GF-D8 (cell line): ENCODE measurements at regions not wholly inside any gene's neighbourhood (a gene's known extent, or its start where the extent isn't known, plus 50 kb on each side); places are given as distances from the start of the nearest gene placed in this dataset.
"Not testable (repeated sequence)": the region's sequence is repeated elsewhere in the genome, so short reads cannot be mapped to it uniquely, and the experiment has no call there.

Experiments
- DNase-seq: peaks from one replicate; lab custom pipeline; 2025; lab: John Stamatoyannopoulos, UW

GRCh38 chr7:34390103-34390502 is 267.9 kb upstream of the NPSR1 start:
- DNase-seq = no peak

GRCh38 chr7:34392972-34393371 is 265.0 kb upstream of the NPSR1 start:
- no peak for DNase-seq

DNA sequence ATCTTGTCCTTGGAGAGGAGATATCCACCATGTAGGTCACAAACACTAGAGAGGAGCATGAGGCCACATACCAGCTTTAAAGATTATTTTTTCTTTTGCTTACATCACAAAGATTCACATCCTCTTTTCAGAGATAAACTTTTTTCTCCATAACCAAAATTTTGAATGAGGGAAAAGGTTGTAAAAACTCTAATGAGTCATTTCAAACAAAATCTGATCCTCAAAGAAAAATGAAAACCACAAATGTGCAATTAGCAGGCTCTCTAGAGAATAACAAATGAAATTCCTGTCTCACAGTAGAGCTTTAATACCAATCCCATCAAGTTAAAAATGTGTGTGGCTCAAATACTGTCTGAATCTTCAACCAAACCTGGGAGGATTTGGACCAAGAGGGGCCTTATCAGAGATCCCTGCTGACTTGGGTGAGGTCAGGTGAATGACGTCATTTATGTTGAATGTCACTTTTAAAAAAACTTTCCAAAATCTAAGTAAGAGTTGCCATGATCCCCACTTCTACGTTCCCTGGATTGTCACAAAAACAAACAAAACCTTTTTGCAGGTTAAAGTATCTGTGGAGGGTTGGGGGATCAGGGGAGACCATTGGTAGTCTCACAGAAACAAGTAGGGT is 261.5 kb upstream of the NPSR1 start:
- DNase-seq = no peak

GRCh38 chr7:34401776-34402175 is 256.2 kb upstream of the NPSR1 start:
- no peak for DNase-seq

- DNase-seq = no peak
Observed at GRCh38 chr7:34406848-34407530, 251.0 kb upstream of the NPSR1 start.

GRCh38 chr7:34407586-34407985 is 250.4 kb upstream of the NPSR1 start:
- DNase-seq = no peak

DNA sequence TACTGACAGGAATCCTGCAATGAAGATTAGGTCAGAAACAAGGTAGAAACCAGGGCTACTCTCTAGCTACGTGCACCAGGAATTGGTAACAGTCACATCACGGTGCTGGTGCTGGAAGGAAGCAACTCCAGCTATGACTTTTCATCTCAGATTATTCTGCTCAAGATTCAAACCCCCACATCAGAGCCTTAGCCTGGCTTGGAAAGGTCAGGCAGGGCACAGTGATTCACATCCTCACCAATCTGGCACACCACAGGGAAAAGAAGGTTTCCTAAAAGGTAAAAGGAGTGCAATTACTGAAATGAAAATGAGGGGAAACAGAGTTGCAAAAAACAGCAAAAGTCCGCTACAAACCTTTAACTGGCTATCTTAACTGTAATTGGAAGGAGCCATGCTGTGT is 240.2 kb upstream of the NPSR1 start:
- DNase-seq = no peak

GRCh38 chr7:34421526-34421925 is 236.5 kb upstream of the NPSR1 start:
- no peak for DNase-seq

GRCh38 chr7:34425194-34425593 is 232.8 kb upstream of the NPSR1 start:
- no peak for DNase-seq

DNA sequence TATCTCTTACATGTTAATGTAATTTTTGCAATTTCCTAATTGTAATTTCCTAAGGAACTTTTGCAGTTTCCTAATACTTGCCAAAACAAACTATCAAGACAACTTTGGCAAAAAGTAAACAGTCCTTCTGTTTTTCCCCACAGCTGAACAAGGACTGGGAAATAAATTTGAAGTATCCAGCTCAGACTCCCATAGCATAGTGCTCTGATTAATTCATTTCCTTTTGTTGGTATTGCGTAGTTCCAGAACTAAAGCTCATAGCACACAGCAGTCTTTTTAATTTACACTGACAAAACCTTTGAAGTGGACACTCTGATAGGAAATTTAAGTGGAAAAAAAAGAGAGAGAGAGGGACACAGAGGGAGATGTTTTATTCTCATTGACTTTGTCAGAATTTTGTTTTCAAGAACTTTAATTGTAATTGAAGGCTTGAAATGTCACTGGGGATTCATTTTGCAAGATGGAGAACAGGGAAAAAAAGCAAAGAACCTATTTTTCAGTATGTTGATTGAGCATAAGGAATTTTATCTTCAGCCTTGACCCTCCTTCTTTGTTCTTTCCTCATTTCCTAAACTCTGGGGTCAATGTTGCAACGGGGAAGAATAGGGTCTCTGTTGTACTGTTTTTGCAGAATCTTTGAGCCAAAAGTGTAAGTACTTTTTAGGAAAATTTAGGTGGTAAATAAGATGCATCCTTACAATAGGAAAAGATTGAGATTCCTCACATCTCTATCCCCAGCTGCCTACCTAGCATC is 232.2 kb upstream of the NPSR1 start:
- DNase-seq = no peak

DNA sequence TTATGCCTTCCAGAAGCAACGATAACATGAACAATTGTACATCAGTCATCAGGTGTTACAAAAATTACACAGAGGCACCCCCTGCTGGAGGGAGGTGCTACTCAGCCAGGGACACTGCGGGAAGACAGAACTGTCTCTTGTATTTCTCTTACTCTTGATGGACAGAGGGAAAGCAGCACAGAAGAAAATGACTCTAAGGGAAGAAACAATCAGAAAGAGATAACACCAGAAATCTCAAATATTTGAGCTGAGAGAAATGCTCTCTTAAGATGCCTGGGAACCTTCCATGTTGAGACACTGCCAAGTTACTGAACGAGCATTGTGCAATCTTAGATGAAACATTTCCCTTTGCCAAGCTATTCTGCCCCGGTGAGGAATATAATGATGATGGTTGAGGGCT is 227.6 kb upstream of the NPSR1 start:
- DNase-seq = no peak

GRCh38 chr7:34438436-34438835 is 219.6 kb upstream of the NPSR1 start:
- DNase-seq = no peak

DNA sequence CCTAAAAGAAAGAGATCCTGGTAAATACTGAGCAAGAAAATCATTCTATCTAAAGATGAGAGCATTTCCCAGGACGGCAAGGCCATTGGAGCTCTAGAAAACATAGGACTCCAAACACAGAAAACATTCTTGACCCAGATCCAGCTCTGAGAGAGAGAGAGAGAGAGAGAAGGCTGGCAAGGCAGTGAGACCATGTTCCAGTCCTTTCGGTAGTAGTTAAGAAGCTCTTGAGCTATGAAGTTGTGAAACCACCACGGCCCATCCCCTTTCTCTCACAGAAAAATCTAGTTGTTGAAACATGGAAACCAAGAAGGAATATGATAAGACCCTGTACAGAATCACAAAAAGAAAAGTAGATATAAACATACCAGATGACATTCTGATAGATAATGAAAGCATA is 212.4 kb upstream of the NPSR1 start:
- DNase-seq = no peak

- not testable (repeated sequence) for DNase-seq
Observed at GRCh38 chr7:34448531-34448930, 209.5 kb upstream of the NPSR1 start.

DNA sequence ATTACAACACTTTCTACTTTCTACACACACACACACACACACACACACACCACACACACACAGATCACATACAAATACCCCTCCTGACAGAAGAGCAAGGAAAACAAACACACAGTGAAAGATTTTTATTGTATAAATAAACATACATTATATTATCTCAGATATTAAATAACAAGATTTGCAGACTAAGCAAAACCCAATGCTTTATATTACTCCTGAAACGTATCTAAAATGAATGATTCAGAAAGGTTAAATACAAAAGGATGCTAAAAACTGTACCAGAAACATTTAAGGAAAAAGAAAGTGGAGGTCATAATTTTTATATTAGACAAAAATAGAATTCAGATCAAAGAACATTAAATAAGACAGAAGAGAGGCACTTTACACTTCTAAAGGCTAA is 208.3 kb upstream of the NPSR1 start:
- no peak for DNase-seq

DNA sequence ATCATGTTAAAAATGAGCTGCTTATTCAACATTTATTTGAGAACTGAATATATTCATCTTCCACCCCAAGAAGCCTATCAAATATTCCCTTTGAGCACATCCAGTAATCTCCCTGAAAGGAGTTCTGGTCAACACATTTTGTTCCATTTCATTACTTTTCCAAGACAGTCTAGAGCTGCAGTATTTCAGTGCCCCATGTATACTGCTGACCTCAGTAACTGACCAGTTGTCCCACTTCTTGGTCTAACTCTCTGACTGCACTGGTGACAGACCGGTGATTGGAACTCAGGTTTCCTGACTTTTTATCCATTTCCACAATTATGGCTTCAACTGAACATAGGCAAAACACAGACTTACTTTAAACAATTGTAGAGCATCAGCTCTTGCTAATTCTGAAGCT is 206.8 kb upstream of the NPSR1 start:
- DNase-seq = no peak

- DNase-seq = no peak
Observed at GRCh38 chr7:34451923-34452322, 206.1 kb upstream of the NPSR1 start.

- DNase-seq = no peak
Observed at GRCh38 chr7:34452363-34452762, 205.7 kb upstream of the NPSR1 start.

- no peak for DNase-seq
Observed at GRCh38 chr7:34453150-34453549, 204.9 kb upstream of the NPSR1 start.

DNA sequence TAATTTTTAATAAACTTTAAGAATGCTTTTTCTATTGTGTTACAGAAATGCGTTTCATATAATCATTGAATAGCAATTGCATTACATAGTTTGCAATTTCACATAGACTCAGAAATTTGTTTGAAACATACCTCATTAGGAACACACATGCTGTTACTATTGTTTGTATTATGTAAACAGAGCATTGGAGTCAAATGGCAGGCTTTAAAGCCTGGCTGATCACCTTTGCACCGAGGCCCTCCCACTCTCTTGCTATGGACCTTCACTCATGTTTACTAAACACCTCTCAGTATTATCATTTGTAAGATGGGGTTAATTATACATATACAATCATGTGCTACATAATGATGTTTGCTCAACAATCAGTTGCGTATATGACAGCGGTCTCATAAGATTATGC is 203.6 kb upstream of the NPSR1 start:
- no peak for DNase-seq

DNA sequence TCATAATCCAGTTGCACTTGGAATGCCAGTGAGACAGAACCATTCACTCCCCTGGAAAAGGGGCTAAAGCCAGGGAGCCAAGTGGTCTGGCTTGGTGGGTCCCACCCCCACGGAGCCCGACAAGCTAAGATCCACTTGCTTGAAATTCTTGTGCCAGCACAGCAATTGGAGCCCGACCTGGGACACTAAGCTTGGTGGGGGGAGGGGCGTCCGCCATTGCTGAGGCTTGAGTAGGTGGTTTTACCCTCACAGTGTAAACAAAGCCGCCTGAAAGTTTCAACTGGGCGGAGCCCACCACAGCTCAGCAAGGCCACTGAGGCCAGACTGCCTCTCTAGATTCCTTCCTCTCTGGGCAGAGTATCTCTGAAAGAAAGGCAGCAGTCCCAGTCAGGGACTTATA is 200.7 kb upstream of the NPSR1 start:
- DNase-seq = no peak

DNA sequence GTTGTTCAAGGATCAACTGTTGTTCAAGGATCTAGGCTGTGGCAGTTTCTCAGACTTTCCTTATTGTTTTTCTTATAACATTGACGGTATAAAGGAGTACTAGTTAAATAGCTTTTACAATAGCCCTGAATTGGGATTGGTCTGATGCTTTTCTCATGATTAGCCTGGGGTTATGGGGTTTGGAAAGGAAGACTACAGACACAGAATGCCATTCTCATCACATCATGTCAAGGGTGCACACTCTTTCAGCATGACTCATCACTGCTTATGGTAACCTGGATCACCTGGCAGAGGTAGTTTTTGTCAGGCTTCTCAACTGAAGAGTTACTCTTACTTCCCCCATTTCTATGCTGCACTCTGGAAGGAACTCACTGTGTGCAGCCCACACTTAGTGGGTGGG is 194.2 kb upstream of the NPSR1 start:
- DNase-seq = no peak

DNA sequence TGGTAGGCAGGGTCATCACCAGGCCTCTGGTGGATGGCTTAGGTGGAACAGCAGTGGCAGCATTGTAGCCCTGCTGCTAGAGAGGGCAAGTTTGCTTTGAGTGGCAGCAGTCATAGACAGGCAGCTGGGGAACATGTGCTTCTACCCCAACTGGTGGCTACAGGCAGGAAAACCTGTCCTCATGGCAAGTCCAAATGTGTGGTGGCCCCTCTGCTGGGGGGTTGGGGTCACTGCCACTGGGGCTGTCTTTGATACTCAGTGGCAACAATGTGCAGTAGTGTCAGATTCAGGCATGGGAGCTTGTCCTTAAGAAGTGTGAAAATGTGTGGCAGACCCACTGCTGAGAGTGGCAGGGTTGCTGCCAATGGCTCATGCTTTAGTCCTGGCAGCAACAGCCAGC is 186.2 kb upstream of the NPSR1 start:
- DNase-seq = no peak
